ENCODE measurements at regions not wholly inside any gene's neighbourhood (a gene's known extent, or its start where the extent isn't known, plus 50 kb on each side); places are given as distances from the start of the nearest gene placed in this dataset.

- no peak for TF ChIP-seq POLR2A (IDR thresholded peaks at IDR 0.05; ENCODE audit: low read depth)
- TF ChIP-seq, protein P1, sequence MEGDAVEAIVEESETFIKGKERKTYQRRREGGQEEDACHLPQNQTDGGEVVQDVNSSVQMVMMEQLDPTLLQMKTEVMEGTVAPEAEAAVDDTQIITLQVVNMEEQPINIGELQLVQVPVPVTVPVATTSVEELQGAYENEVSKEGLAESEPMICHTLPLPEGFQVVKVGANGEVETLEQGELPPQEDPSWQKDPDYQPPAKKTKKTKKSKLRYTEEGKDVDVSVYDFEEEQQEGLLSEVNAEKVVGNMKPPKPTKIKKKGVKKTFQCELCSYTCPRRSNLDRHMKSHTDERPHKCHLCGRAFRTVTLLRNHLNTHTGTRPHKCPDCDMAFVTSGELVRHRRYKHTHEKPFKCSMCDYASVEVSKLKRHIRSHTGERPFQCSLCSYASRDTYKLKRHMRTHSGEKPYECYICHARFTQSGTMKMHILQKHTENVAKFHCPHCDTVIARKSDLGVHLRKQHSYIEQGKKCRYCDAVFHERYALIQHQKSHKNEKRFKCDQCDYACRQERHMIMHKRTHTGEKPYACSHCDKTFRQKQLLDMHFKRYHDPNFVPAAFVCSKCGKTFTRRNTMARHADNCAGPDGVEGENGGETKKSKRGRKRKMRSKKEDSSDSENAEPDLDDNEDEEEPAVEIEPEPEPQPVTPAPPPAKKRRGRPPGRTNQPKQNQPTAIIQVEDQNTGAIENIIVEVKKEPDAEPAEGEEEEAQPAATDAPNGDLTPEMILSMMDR (IDR thresholded peaks at IDR 0.05) = no peak
- TF ChIP-seq EP300 (IDR thresholded peaks at IDR 0.05) = no peak
Measured at GRCh38 chr7:34486371-34486770, 171.6 kb upstream of the NPSR1 start.

Measured in esophagus muscularis mucosa (tissue), 4 donors.